Astrocyte of the cerebellum (primary cell): ENCODE measurements at regions not wholly inside any gene's neighbourhood (a gene's known extent, or its start where the extent isn't known, plus 50 kb on each side); places are given as distances from the start of the nearest gene placed in this dataset.

Experiments
- DNase-seq: peaks from one replicate; pipeline ENCODE4 v3.0.0-alpha.2; 2011; ENCODE audit warnings: low read depth
- H3K4me3 ChIP-seq: 2 replicates; pipeline ENCODE4 v1.5.1; 2011; ENCODE audit warnings: mild to moderate bottlenecking, low read depth, low read length, moderate library complexity
- in situ Hi-C: cut with HindIII; loops from 2 replicates; pipeline ENCODE4 v1.10.0; 2017; ENCODE audit warnings: low sequenced_read_pairs
- TF ChIP-seq, protein P1 (sequence below): IDR thresholded peaks from 2 replicates; pipeline ENCODE4 v1.5.1; 2012; ENCODE audit warnings: low read length, low read depth, moderate library complexity, mild to moderate bottlenecking; ENCODE audit errors: missing control alignments

- TF ChIP-seq, protein P1, sequence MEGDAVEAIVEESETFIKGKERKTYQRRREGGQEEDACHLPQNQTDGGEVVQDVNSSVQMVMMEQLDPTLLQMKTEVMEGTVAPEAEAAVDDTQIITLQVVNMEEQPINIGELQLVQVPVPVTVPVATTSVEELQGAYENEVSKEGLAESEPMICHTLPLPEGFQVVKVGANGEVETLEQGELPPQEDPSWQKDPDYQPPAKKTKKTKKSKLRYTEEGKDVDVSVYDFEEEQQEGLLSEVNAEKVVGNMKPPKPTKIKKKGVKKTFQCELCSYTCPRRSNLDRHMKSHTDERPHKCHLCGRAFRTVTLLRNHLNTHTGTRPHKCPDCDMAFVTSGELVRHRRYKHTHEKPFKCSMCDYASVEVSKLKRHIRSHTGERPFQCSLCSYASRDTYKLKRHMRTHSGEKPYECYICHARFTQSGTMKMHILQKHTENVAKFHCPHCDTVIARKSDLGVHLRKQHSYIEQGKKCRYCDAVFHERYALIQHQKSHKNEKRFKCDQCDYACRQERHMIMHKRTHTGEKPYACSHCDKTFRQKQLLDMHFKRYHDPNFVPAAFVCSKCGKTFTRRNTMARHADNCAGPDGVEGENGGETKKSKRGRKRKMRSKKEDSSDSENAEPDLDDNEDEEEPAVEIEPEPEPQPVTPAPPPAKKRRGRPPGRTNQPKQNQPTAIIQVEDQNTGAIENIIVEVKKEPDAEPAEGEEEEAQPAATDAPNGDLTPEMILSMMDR, result no peak
- H3K4me3 ChIP-seq, result no peak overlapping the region
- no peak for DNase-seq
- in situ Hi-C loops, result no loop called here
These were observed 145.9 kb downstream of the MACIR start for GRCh38 chr5:103404483-103404882.

DNA sequence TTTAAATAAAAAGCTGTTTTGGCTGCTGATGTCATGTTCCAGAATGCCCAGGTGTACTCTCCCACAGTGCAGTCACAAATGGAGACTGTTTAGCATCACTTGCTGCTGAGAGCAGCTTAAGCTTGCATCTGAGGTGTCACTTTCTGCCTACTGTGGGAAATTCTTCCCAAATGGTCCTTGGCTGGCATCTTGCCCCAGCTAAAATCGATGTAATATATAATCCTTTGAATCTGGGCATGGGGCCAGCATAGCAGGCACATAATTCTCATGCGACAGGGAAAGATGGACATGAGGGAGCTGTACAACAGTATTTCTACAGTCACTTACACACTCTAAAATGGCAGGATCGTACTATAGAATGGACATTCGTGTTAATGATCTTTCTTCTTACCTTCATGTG lies 144.3 kb downstream of the MACIR start:
- DNase-seq, result no peak
- H3K4me3 ChIP-seq, result no peak overlapping the region
- in situ Hi-C loops, result no loop called here
- TF ChIP-seq, protein P1, result no peak

GRCh38 chr5:103397739-103398581 lies 139.4 kb downstream of the MACIR start:
- in situ Hi-C loops, result no loop called here

GRCh38 chr5:103394676-103395075 lies 136.1 kb downstream of the MACIR start:
- in situ Hi-C loops, result no loop called here
- TF ChIP-seq, protein P1, result no peak
- no peak for DNase-seq
- no peak overlapping the region for H3K4me3 ChIP-seq

More at GRCh38 chr5:103397739-103398581, 139.4 kb downstream of the MACIR start:
- H3K4me3 ChIP-seq, result no peak overlapping the region
- DNase-seq, result no peak
- TF ChIP-seq, protein P1, result no peak

GRCh38 chr5:103393101-103393754 lies 134.7 kb downstream of the MACIR start:
- no peak overlapping the region for H3K4me3 ChIP-seq
- TF ChIP-seq, protein P1, result peak; percentile 18
- in situ Hi-C loops, result no loop called here
- no peak for DNase-seq

DNA sequence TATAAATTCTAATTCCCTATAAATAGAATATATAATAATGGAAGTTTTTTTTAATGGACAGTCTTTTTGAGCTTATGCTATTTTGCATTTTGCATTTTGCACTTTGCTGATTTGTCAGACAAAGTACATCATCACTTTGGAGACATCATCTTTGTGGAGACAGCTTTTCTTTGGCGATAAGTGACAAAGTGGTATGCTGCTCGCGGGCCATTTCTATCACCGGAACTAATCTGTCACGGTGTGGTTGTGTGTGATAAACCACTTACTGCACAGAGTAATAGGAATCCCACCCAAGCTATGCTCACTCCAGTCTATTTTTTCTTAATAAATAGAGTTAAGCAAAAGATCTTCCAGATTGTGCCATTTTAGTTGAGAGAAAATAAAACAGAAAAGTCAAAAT lies 133.1 kb downstream of the MACIR start:
- no peak for DNase-seq
- in situ Hi-C loops, result no loop called here
- H3K4me3 ChIP-seq, result no peak overlapping the region
- TF ChIP-seq, protein P1, result no peak
